ENCODE measurements at regions not wholly inside any gene's neighbourhood (a gene's known extent, or its start where the extent isn't known, plus 50 kb on each side); places are given as distances from the start of the nearest gene placed in this dataset.

DNA sequence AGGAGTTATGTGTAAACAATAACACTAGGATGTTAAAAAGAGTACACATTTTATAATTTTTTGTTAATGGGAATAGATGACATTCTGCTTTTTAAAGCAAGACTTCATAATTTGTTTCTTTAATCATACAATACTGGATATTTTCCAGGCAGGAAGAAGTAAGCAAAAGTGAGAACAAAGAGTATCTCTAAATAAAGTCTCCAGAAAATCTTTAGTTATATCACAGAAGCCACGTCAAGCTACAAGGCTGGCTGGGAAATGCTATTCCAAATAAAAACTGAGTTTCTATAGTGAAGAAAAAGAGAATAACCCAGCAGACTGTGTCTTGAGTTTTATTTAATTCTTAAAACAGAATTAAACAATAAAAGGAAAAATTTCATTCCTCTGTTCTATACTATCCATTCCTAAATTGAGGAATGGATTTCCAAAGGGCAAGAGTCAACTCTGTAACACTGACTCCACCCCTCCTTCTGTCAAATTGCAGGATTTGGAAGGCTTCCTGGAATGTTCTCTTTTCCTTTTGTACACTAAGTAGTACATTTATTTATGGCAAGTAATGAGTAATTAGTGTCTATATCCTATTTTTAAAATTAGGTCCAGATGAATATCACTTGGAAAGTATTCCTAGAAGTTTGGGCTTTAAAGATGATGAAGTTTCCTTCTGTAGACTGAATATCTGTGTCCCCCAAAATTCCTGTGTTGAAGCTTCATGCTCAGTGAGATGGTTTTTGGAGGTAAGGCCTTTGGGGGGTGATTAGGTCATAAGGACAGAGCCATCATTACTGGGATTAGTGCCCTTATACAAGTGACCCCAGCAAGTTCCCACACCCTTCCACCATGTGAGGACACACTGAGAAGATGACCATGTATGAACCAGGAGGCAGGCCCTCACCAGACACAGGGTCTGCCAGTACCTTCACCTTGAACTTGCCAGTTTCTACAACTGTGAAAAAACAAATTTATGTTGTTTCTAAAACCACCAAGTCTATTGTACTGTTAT is 290.9 kb downstream of the CRPPA start:
- peaks cover 5% of the 10 kb centered on the region for H3K9me3 Mint-ChIP-seq
- DNase-seq (ENCODE audit: low spot score): no peak
- no peaks in the 10 kb centered on the region for H3K4me1 Mint-ChIP-seq (ENCODE audit: low read depth)
- no peaks in the 10 kb centered on the region for H3K27me3 Mint-ChIP-seq (ENCODE audit: insufficient read depth)
- H3K4me3 Mint-ChIP-seq: no peak overlapping the region
- intact Hi-C loops (cut with micrococcal nuclease): no loop called here
- no peaks in the 10 kb centered on the region for H3K36me3 Mint-ChIP-seq (ENCODE audit: low read depth)
- H3K27ac Mint-ChIP-seq: no peak overlapping the region

DNA sequence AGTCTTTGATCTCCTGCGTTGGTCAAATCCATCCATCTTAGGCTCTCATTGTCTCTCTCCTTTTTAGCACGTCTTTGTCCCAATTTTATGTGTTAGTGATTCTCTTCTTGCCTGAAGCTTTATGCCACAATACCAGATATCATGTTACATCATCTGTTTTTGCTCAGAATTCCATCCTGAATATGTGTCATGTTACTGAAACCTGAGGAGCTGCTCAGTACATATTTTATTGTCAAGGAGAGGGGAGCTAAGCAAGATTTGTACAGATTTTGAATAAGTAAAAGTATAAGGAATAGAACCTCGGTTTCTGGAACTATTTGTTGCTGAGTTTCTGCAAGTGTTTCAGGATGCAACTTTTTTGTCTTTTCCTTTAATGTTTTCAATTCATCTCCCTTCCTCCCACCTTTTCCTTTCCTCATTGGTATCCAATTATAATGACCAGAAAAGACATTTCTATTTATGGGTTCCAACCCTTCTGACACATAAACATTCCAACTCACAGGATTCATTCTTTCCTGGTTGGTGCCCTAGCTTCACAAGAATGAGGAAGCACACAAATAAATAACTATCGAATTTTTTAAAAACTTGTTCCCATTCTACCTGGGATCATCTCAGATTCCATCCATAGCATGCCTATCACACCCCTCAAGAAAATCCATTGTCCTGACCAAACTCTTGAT is 291.8 kb downstream of the CRPPA start:
- H3K4me1 Mint-ChIP-seq (ENCODE audit: low read depth): no peaks in the 10 kb centered on the region
- peaks cover 5% of the 10 kb centered on the region for H3K9me3 Mint-ChIP-seq
- H3K27me3 Mint-ChIP-seq (ENCODE audit: insufficient read depth): no peaks in the 10 kb centered on the region
- H3K4me3 Mint-ChIP-seq: no peak overlapping the region
- intact Hi-C loops (cut with micrococcal nuclease): no loop called here
- no peak overlapping the region for H3K27ac Mint-ChIP-seq
- no peak for DNase-seq (ENCODE audit: low spot score)
- H3K36me3 Mint-ChIP-seq (ENCODE audit: low read depth): no peaks in the 10 kb centered on the region

DNA sequence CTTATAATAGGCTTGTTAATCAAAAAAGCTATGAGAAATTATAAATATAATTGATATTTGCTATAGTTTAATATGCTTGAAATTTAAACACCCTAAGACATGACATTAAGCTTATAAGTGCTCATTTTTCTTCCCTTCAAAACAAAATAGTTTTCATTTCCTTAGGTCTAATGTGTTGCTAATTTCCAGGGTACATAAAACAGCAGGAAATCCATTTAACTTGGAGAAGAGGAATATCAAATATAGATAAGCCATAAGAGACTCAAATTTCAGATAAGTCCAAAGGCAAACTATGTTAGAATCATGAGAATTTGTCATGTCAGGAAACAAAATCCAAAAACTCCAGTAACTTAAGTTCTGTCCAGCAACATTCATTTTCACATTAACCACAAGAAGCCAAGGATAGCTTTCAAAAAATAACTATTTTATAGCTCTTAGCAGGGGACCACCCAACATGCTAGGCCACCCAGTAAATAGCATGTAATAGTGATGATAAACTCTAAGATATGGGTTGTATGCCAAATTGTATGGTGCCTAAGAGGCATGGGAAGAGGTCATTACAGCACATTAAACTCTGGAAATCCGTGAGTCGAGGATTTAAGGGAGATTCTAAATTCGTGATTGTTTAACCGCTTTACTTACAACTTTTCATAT is 298.1 kb downstream of the CRPPA start:
- Mint-ChIP-seq H3K36me3 (ENCODE audit: low read depth) (no peaks in the 10 kb centered on the region), H3K27ac (no peak overlapping the region), H3K9me3 (peaks cover 5% of the 10 kb centered on the region), H3K27me3 (ENCODE audit: insufficient read depth) (no peaks in the 10 kb centered on the region), H3K4me3 (no peak overlapping the region), H3K4me1 (ENCODE audit: low read depth) (no peaks in the 10 kb centered on the region)
- no peak for DNase-seq (ENCODE audit: low spot score)
- intact Hi-C loops (cut with micrococcal nuclease): no loop called here

GRCh38 chr7:16121876-16122390 is 299.4 kb downstream of the CRPPA start:
- intact Hi-C loops (cut with micrococcal nuclease): no loop called here
- H3K36me3 Mint-ChIP-seq (ENCODE audit: low read depth): no peaks in the 10 kb centered on the region
- H3K27ac Mint-ChIP-seq: no peak overlapping the region
- H3K9me3 Mint-ChIP-seq: peaks cover 5% of the 10 kb centered on the region
- no peak overlapping the region for H3K4me3 Mint-ChIP-seq
- no peaks in the 10 kb centered on the region for H3K27me3 Mint-ChIP-seq (ENCODE audit: insufficient read depth)
- no peak for DNase-seq (ENCODE audit: low spot score)
- H3K4me1 Mint-ChIP-seq (ENCODE audit: low read depth): no peaks in the 10 kb centered on the region

- intact Hi-C loops (cut with micrococcal nuclease): no loop called here
- Mint-ChIP-seq H3K27me3 (ENCODE audit: insufficient read depth) (peaks cover 2% of the 10 kb centered on the region), H3K9me3 (peaks cover 5% of the 10 kb centered on the region), H3K27ac (no peak overlapping the region), H3K4me1 (ENCODE audit: low read depth) (no peaks in the 10 kb centered on the region), H3K36me3 (ENCODE audit: low read depth) (no peaks in the 10 kb centered on the region), H3K4me3 (no peak overlapping the region)
- no peak for DNase-seq (ENCODE audit: low spot score)
Observed at GRCh38 chr7:16115374-16115773, 306.0 kb downstream of the CRPPA start.

GRCh38 chr7:16114633-16115032 is 306.7 kb downstream of the CRPPA start:
- intact Hi-C loops (cut with micrococcal nuclease): no loop called here

DNA sequence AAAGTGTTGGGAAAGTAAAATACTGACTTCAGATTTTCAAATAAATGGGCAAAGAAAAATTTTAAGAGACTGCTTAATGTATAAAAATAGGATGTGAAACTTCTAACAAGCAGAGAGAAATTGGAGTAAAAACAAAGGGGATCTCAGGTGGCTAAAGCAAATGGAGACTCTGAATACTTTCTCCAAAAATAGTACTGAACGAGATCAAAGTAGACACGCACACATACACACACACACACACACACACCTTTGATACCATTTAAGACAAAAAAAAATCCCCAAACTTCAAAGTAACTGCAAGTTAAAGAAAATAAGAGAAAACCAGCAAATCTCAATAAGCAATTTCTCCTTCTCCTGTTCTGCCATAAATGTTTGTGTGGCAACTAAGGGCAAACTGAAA is 307.3 kb downstream of the CRPPA start:
- Mint-ChIP-seq H3K27ac (no peak overlapping the region), H3K4me3 (no peak overlapping the region)
- intact Hi-C loops (cut with micrococcal nuclease): no loop called here

More at GRCh38 chr7:16114633-16115032, 306.7 kb downstream of the CRPPA start:
- H3K27ac Mint-ChIP-seq: no peak overlapping the region
- peaks cover 11% of the 10 kb centered on the region for H3K9me3 Mint-ChIP-seq
- no peak for DNase-seq (ENCODE audit: low spot score)
- no peaks in the 10 kb centered on the region for H3K36me3 Mint-ChIP-seq (ENCODE audit: low read depth)
- peaks cover 2% of the 10 kb centered on the region for H3K27me3 Mint-ChIP-seq (ENCODE audit: insufficient read depth)
- H3K4me3 Mint-ChIP-seq: no peak overlapping the region
- H3K4me1 Mint-ChIP-seq (ENCODE audit: low read depth): no peaks in the 10 kb centered on the region

GRCh38 chr7:16113058-16113457 is 308.3 kb downstream of the CRPPA start:
- no peak for DNase-seq (ENCODE audit: low spot score)
- H3K27me3 Mint-ChIP-seq (ENCODE audit: insufficient read depth): peaks cover 2% of the 10 kb centered on the region
- no peaks in the 10 kb centered on the region for H3K4me1 Mint-ChIP-seq (ENCODE audit: low read depth)
- no peak overlapping the region for H3K27ac Mint-ChIP-seq
- H3K4me3 Mint-ChIP-seq: no peak overlapping the region
- no peaks in the 10 kb centered on the region for H3K36me3 Mint-ChIP-seq (ENCODE audit: low read depth)
- H3K9me3 Mint-ChIP-seq: peaks cover 23% of the 10 kb centered on the region
- intact Hi-C loops (cut with micrococcal nuclease): no loop called here

More for the DNA sequence above, 307.3 kb downstream of the CRPPA start:
- DNase-seq (ENCODE audit: low spot score): no peak
- Mint-ChIP-seq H3K4me1 (ENCODE audit: low read depth) (no peaks in the 10 kb centered on the region), H3K27me3 (ENCODE audit: insufficient read depth) (peaks cover 2% of the 10 kb centered on the region), H3K9me3 (peaks cover 14% of the 10 kb centered on the region), H3K36me3 (ENCODE audit: low read depth) (no peaks in the 10 kb centered on the region)

DNA sequence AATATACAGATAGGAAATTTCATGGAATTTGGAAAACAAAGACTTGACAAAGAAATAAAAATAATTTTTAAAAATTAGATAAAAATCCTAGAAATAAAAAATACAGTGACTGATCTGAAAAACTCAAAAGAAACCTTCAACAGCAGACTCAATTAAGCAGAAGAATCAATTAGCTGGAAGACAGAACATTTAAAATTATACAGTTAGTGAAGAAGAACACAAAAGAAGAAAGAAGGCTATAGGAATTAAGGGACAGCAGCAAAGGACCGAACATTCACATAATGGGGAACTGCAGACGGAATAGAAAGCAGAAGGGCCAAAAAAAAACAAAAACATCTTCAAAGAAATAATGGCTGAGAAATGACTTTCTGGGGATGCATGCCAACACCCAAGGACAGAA is 314.5 kb downstream of the CRPPA start:
- Mint-ChIP-seq H3K9me3 (peaks cover 55% of the 10 kb centered on the region), H3K27me3 (ENCODE audit: insufficient read depth) (no peaks in the 10 kb centered on the region), H3K36me3 (ENCODE audit: low read depth) (no peaks in the 10 kb centered on the region), H3K27ac (no peak overlapping the region), H3K4me1 (ENCODE audit: low read depth) (no peaks in the 10 kb centered on the region), H3K4me3 (no peak overlapping the region)
- intact Hi-C loops (cut with micrococcal nuclease): no loop called here
- no peak for DNase-seq (ENCODE audit: low spot score)

DNA sequence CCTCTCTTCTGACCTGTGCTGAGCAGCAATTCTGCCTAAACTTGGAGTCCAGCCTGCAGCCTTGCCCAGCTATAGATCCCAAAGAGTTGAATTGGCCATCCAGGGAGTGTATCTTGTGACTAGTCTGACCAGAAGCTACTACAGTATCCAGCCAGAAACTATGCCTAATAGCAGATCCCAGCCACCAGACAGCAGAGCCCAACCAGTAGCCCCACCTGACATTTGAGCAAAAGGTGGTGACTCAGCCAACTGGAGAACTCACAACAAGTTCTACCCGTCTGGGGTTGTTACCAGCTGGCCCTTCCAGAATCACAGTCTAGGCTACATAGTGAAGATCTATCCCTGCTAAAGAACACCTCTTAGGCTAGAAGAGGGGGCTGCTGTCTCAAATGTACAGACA is 315.0 kb downstream of the CRPPA start:
- DNase-seq (ENCODE audit: low spot score): no peak
- Mint-ChIP-seq H3K27me3 (ENCODE audit: insufficient read depth) (no peaks in the 10 kb centered on the region), H3K4me3 (no peak overlapping the region), H3K36me3 (ENCODE audit: low read depth) (no peaks in the 10 kb centered on the region), H3K27ac (no peak overlapping the region), H3K9me3 (peaks cover 55% of the 10 kb centered on the region), H3K4me1 (ENCODE audit: low read depth) (no peaks in the 10 kb centered on the region)
- intact Hi-C loops (cut with micrococcal nuclease): no loop called here

DNA sequence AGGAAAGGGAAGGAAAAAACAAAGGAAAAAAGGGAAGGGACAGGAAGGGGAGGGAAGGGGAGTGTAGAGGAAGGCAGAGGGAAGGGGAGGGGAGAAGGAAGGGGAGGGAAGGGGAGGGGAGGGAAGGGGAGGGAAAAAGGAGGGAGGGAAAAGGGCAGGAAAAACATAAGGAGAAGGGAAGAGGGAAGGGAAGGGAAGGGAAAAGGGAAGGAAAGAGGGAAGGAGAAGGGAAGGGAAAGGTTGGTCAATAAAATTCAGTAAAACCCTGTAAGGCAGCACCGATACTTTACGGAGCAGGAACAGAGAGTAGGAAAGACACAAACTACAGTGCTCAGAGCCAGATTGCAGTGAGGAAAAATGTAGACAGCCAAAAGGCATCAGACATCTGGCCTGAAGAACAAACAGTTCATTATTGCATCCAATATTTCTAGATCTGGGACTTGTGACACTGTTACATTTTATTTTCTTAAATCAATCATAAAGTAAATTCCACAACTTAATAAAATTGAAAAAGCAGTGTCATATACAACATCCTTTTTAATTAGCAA is 322.0 kb downstream of the CRPPA start:
- Mint-ChIP-seq H3K36me3 (ENCODE audit: low read depth) (no peaks in the 10 kb centered on the region), H3K4me1 (ENCODE audit: low read depth) (no peaks in the 10 kb centered on the region), H3K27me3 (ENCODE audit: insufficient read depth) (no peaks in the 10 kb centered on the region), H3K27ac (no peak overlapping the region), H3K4me3 (no peak overlapping the region), H3K9me3 (no peaks in the 10 kb centered on the region)
- intact Hi-C loops (cut with micrococcal nuclease): no loop called here
- DNase-seq (ENCODE audit: low spot score): no peak

- Mint-ChIP-seq H3K27me3 (ENCODE audit: insufficient read depth) (no peaks in the 10 kb centered on the region), H3K27ac (no peak overlapping the region), H3K9me3 (no peaks in the 10 kb centered on the region), H3K36me3 (ENCODE audit: low read depth) (no peaks in the 10 kb centered on the region), H3K4me3 (no peak overlapping the region), H3K4me1 (ENCODE audit: low read depth) (no peaks in the 10 kb centered on the region)
- DNase-seq (ENCODE audit: low spot score): no peak
- intact Hi-C loops (cut with micrococcal nuclease): no loop called here
Observed at GRCh38 chr7:16098585-16099179, 322.7 kb downstream of the CRPPA start.
